ENCODE measurements at regions not wholly inside any gene's neighbourhood (a gene's known extent, or its start where the extent isn't known, plus 50 kb on each side); places are given as distances from the start of the nearest gene placed in this dataset.

DNA sequence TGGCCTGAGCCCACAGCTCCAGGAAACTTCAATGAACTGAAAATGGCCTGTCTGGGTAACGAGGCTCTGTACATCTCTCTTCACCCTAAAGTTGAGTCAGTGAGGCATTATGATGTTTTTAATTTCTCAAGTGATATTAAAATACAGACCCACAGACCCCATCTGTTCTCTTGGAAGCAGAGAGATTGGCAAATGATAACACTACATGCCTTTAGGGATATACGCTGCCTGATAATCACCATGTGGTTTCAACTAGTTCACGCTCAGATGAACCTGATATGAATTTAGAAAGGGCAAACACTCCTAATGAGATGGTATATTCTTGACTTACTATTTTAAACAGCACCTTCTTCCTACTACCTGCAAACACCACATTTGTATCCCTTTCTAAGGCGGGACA is 127.5 kb downstream of the RFC3 start:
- no peak overlapping the region for H3K27ac ChIP-seq (ENCODE audit: low read depth in 1 of 2, low read length in 2 of 2)
- no peaks in the 10 kb centered on the region for H3K4me1 ChIP-seq (ENCODE audit: control insufficient read depth in 4 of 4, insufficient read depth in 4 of 4, low read length in 3 of 4)
- H3K27me3 ChIP-seq (ENCODE audit: control insufficient read depth in 4 of 4, insufficient read depth in 4 of 4, low read length in 3 of 4) = no peaks in the 10 kb centered on the region
- TF ChIP-seq HNF4A (conservative IDR thresholded peaks at IDR 0.05) (no peak), FOXA1 (IDR thresholded peaks at IDR 0.05) (no peak), FOXA2 (IDR thresholded peaks at IDR 0.05) (no peak), RXRA (IDR thresholded peaks at IDR 0.05) (no peak)
- no peak overlapping the region for H3K4me3 ChIP-seq (ENCODE audit: low read depth in 1 of 3, low read length in 3 of 3)
- H3K36me3 ChIP-seq (ENCODE audit: control insufficient read depth in 4 of 4, insufficient read depth in 3 of 4, low read depth in 1 of 4, low read length in 3 of 4) = no peaks in the 10 kb centered on the region
- H3K9ac ChIP-seq (ENCODE audit: low read depth in 1 of 2, low read length in 2 of 2) = no peak overlapping the region
- DNase-seq (ENCODE audit: low spot score) = no peak
- H3K9me3 ChIP-seq (ENCODE audit: control insufficient read depth in 4 of 4, low read length in 3 of 4) = no peaks in the 10 kb centered on the region
- 96% methylated on average over 4 of the region's 4 CpGs for WGBS

DNA sequence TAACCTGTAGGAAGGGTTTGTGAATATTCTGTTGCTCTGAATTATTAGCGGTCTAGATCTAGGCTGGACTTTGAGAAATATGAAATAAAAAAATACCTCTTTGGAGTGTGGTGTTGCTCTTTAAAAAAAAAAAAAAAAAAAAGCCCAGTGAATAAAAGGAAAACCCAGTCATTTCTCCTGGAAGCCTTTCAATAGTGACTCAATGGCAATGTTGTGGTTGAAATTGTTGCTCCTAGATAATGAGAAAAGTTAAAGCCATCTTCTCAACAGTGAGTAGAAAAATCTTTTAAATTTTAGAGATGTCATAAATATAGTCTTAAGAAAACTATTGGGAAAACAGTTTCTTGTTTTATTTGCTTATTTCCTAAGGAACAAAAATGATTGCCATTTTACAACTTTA is 135.3 kb downstream of the RFC3 start:
- TF ChIP-seq HNF4A (conservative IDR thresholded peaks at IDR 0.05) (no peak), YY1 (IDR thresholded peaks at IDR 0.05) (no peak), RXRA (IDR thresholded peaks at IDR 0.05) (no peak), JUND (IDR thresholded peaks at IDR 0.05) (no peak), HNF4G (IDR thresholded peaks at IDR 0.05) (no peak), EGR1 (IDR thresholded peaks at IDR 0.05; ENCODE audit: low read depth in 2 of 2) (no peak), NR2F2 (IDR thresholded peaks at IDR 0.05) (no peak), RAD21 (IDR thresholded peaks at IDR 0.05) (no peak), FOXA2 (IDR thresholded peaks at IDR 0.05) (no peak), TAF1 (conservative IDR thresholded peaks at IDR 0.05) (no peak), SP1 (IDR thresholded peaks at IDR 0.05) (no peak), GABPA (IDR thresholded peaks at IDR 0.05 in 1 of 2, conservative IDR thresholded peaks at IDR 0.05 in 1 of 2) (no peak), FOXA1 (IDR thresholded peaks at IDR 0.05) (no peak)
- TF ChIP-seq, protein P1, sequence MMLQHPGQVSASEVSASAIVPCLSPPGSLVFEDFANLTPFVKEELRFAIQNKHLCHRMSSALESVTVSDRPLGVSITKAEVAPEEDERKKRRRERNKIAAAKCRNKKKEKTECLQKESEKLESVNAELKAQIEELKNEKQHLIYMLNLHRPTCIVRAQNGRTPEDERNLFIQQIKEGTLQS (IDR thresholded peaks at IDR 0.05) = no peak
- TF ChIP-seq, protein P2, sequence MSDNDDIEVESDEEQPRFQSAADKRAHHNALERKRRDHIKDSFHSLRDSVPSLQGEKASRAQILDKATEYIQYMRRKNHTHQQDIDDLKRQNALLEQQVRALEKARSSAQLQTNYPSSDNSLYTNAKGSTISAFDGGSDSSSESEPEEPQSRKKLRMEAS (IDR thresholded peaks at IDR 0.05) = no peak
- TF ChIP-seq, protein P3, sequence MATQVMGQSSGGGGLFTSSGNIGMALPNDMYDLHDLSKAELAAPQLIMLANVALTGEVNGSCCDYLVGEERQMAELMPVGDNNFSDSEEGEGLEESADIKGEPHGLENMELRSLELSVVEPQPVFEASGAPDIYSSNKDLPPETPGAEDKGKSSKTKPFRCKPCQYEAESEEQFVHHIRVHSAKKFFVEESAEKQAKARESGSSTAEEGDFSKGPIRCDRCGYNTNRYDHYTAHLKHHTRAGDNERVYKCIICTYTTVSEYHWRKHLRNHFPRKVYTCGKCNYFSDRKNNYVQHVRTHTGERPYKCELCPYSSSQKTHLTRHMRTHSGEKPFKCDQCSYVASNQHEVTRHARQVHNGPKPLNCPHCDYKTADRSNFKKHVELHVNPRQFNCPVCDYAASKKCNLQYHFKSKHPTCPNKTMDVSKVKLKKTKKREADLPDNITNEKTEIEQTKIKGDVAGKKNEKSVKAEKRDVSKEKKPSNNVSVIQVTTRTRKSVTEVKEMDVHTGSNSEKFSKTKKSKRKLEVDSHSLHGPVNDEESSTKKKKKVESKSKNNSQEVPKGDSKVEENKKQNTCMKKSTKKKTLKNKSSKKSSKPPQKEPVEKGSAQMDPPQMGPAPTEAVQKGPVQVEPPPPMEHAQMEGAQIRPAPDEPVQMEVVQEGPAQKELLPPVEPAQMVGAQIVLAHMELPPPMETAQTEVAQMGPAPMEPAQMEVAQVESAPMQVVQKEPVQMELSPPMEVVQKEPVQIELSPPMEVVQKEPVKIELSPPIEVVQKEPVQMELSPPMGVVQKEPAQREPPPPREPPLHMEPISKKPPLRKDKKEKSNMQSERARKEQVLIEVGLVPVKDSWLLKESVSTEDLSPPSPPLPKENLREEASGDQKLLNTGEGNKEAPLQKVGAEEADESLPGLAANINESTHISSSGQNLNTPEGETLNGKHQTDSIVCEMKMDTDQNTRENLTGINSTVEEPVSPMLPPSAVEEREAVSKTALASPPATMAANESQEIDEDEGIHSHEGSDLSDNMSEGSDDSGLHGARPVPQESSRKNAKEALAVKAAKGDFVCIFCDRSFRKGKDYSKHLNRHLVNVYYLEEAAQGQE (IDR thresholded peaks at IDR 0.05) = no peak
- TF ChIP-seq, protein P4, sequence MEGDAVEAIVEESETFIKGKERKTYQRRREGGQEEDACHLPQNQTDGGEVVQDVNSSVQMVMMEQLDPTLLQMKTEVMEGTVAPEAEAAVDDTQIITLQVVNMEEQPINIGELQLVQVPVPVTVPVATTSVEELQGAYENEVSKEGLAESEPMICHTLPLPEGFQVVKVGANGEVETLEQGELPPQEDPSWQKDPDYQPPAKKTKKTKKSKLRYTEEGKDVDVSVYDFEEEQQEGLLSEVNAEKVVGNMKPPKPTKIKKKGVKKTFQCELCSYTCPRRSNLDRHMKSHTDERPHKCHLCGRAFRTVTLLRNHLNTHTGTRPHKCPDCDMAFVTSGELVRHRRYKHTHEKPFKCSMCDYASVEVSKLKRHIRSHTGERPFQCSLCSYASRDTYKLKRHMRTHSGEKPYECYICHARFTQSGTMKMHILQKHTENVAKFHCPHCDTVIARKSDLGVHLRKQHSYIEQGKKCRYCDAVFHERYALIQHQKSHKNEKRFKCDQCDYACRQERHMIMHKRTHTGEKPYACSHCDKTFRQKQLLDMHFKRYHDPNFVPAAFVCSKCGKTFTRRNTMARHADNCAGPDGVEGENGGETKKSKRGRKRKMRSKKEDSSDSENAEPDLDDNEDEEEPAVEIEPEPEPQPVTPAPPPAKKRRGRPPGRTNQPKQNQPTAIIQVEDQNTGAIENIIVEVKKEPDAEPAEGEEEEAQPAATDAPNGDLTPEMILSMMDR (IDR thresholded peaks at IDR 0.05; ENCODE audit: low read depth, low read length, missing input control) = no peak
- TF ChIP-seq, protein P5, sequence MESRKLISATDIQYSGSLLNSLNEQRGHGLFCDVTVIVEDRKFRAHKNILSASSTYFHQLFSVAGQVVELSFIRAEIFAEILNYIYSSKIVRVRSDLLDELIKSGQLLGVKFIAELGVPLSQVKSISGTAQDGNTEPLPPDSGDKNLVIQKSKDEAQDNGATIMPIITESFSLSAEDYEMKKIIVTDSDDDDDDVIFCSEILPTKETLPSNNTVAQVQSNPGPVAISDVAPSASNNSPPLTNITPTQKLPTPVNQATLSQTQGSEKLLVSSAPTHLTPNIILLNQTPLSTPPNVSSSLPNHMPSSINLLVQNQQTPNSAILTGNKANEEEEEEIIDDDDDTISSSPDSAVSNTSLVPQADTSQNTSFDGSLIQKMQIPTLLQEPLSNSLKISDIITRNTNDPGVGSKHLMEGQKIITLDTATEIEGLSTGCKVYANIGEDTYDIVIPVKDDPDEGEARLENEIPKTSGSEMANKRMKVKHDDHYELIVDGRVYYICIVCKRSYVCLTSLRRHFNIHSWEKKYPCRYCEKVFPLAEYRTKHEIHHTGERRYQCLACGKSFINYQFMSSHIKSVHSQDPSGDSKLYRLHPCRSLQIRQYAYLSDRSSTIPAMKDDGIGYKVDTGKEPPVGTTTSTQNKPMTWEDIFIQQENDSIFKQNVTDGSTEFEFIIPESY (IDR thresholded peaks at IDR 0.05) = no peak
- Histone ChIP-seq H3K9ac (ENCODE audit: low read depth in 1 of 2, low read length in 2 of 2) (no peak overlapping the region), H3K4me1 (ENCODE audit: control insufficient read depth in 4 of 4, insufficient read depth in 4 of 4, low read length in 3 of 4) (no peaks in the 10 kb centered on the region), H3K27ac (ENCODE audit: low read depth in 1 of 2, low read length in 2 of 2) (no peak overlapping the region), H3K27me3 (ENCODE audit: control insufficient read depth in 4 of 4, insufficient read depth in 4 of 4, low read length in 3 of 4) (no peaks in the 10 kb centered on the region), H3K36me3 (ENCODE audit: control insufficient read depth in 4 of 4, insufficient read depth in 3 of 4, low read depth in 1 of 4, low read length in 3 of 4) (peaks cover 0 to 1% (median 0%) of the 10 kb centered on the region in 4 donors), H3K9me3 (ENCODE audit: control insufficient read depth in 4 of 4, low read length in 3 of 4) (no peaks in the 10 kb centered on the region), H3K4me3 (ENCODE audit: low read depth in 1 of 3, low read length in 3 of 3) (no peak overlapping the region)
- WGBS = 97% methylated on average over 1 of the region's 1 CpG
- no peak for DNase-seq (ENCODE audit: low spot score)

Data from liver (tissue), 8 donors.